Liver (tissue), 8 donors: ENCODE measurements at regions not wholly inside any gene's neighbourhood (a gene's known extent, or its start where the extent isn't known, plus 50 kb on each side); places are given as distances from the start of the nearest gene placed in this dataset.
"Not testable (repeated sequence)": the region's sequence is repeated elsewhere in the genome, so short reads cannot be mapped to it uniquely, and the experiment has no call there.

ENCODE experiments used
- DNase-seq: peaks from one replicate; pipeline ENCODE4 v3.0.0-alpha.2; 2017; ENCODE audit warnings: low spot score
- H3K27ac ChIP-seq, 2 donors: one replicate each; pipeline ENCODE4 v1.7.0; 2013; ENCODE audit warnings: inconsistent platforms in 2 of 2, low read length in 2 of 2, control low read depth in 1 of 2, low read depth in 1 of 2, mild to moderate bottlenecking in 1 of 2
- H3K27me3 ChIP-seq, 4 donors: one replicate each; pipeline versions ENCODE4 v1.6.1 to v1.7.0; 2013; ENCODE audit warnings: low read length in 3 of 4, inconsistent platforms in 1 of 4, mild to moderate bottlenecking in 1 of 4, moderate library complexity in 1 of 4; ENCODE audit not compliant: control insufficient read depth in 4 of 4, insufficient read depth in 4 of 4
- H3K36me3 ChIP-seq, 4 donors: one replicate each; pipeline versions ENCODE4 v1.6.1 to v1.7.0; 2013; ENCODE audit warnings: low read length in 3 of 4, mild to moderate bottlenecking in 3 of 4, low read depth in 1 of 4, moderate library complexity in 1 of 4; ENCODE audit not compliant: control insufficient read depth in 4 of 4, insufficient read depth in 3 of 4
- H3K4me1 ChIP-seq, 4 donors: one replicate each; pipeline versions ENCODE4 v1.6.1 to v1.7.0; 2013; ENCODE audit warnings: low read length in 3 of 4, mild to moderate bottlenecking in 3 of 4, moderate library complexity in 1 of 4; ENCODE audit not compliant: control insufficient read depth in 4 of 4, insufficient read depth in 4 of 4
- H3K4me3 ChIP-seq, 3 donors: one replicate each; pipeline versions ENCODE4 v1.6.1 to v1.7.0; 2013; ENCODE audit warnings: low read length in 3 of 3, control low read depth in 1 of 3, low read depth in 1 of 3, mild to moderate bottlenecking in 1 of 3
- H3K9ac ChIP-seq, 2 donors: one replicate each; pipeline ENCODE4 v1.7.0; 2013; ENCODE audit warnings: low read length in 2 of 2, mild to moderate bottlenecking in 2 of 2, moderate library complexity in 2 of 2, control low read depth in 1 of 2, low read depth in 1 of 2
- H3K9me3 ChIP-seq, 4 donors: one replicate each; pipeline versions ENCODE4 v1.6.1 to v1.7.0; 2013; ENCODE audit warnings: low read length in 3 of 4; ENCODE audit not compliant: control insufficient read depth in 4 of 4
- EGR1 ChIP-seq, 2 donors: IDR thresholded peaks; 2 replicates each; pipeline ENCODE4 v1.6.1; 2016 to 2018; ENCODE audit warnings: antibody characterized with exemption in 2 of 2, low read depth in 2 of 2
- FOXA1 ChIP-seq: IDR thresholded peaks from 2 replicates; pipeline ENCODE4 v1.6.1; 2016; ENCODE audit warnings: antibody characterized with exemption
- FOXA2 ChIP-seq: IDR thresholded peaks from 2 replicates; pipeline ENCODE4 v1.6.1; 2016; ENCODE audit warnings: antibody characterized with exemption
- GABPA ChIP-seq, 2 donors: IDR thresholded peaks in 1 of 2; conservative IDR thresholded peaks in 1 of 2; 2 replicates each; pipeline ENCODE4 v1.6.1; 2016; ENCODE audit warnings: antibody characterized with exemption in 2 of 2, mild to moderate bottlenecking in 1 of 2, moderate library complexity in 1 of 2
- HNF4A ChIP-seq, 2 donors: conservative IDR thresholded peaks; 2 replicates each; pipeline ENCODE4 v1.6.1; 2016; ENCODE audit warnings: antibody characterized with exemption in 2 of 2, mild to moderate bottlenecking in 2 of 2
- HNF4G ChIP-seq: IDR thresholded peaks from 2 replicates; pipeline ENCODE4 v1.6.1; 2016; ENCODE audit warnings: antibody characterized with exemption
- JUND ChIP-seq, 2 donors: IDR thresholded peaks; 2 replicates each; pipeline ENCODE4 v1.6.1; 2016; ENCODE audit warnings: antibody characterized with exemption in 2 of 2
- NR2F2 ChIP-seq: IDR thresholded peaks from 2 replicates; pipeline ENCODE4 v1.6.1; 2016; ENCODE audit warnings: antibody characterized with exemption
- RAD21 ChIP-seq, 2 donors: IDR thresholded peaks; 2 replicates each; pipeline ENCODE4 v1.6.1; 2016; ENCODE audit warnings: antibody characterized with exemption in 2 of 2, mild to moderate bottlenecking in 2 of 2
- RXRA ChIP-seq, 2 donors: IDR thresholded peaks; 2 replicates each; pipeline ENCODE4 v1.6.1; 2017 to 2018; ENCODE audit warnings: antibody characterized with exemption in 2 of 2, mild to moderate bottlenecking in 1 of 2
- SP1 ChIP-seq: IDR thresholded peaks from 2 replicates; pipeline ENCODE4 v1.6.1; 2018; ENCODE audit warnings: antibody characterized with exemption, mild to moderate bottlenecking
- TAF1 ChIP-seq: conservative IDR thresholded peaks from 2 replicates; pipeline ENCODE4 v1.6.1; 2016; ENCODE audit warnings: antibody characterized with exemption, mild to moderate bottlenecking
- YY1 ChIP-seq: IDR thresholded peaks from 2 replicates; pipeline ENCODE4 v1.6.1; 2016; ENCODE audit warnings: antibody characterized with exemption, mild to moderate bottlenecking
- WGBS: extraction: QIAGEN DNeasy Blood & Tissue Kit; methylation state at CpG from one replicate; pipeline ENCODE4 v1.1.7; 2013; 5-methylcytosine and 5-hydroxymethylcytosine counted together
- TF ChIP-seq, protein P1 (sequence below): IDR thresholded peaks from 2 replicates; pipeline ENCODE4 v1.6.1; 2016; ENCODE audit warnings: antibody characterized with exemption
- TF ChIP-seq, protein P2 (sequence below): IDR thresholded peaks from 2 replicates; pipeline ENCODE4 v1.6.1; 2016; ENCODE audit warnings: antibody characterized with exemption
- TF ChIP-seq, protein P3 (sequence below): fragments of 150-350 bp; IDR thresholded peaks from 2 replicates; pipeline ENCODE4 v1.5.1; 2017; ENCODE audit warnings: improper control_type of control experiment, low read depth, low read length; ENCODE audit not compliant: missing input control
- TF ChIP-seq, protein P4 (sequence below): IDR thresholded peaks from 2 replicates; pipeline ENCODE4 v1.6.1; 2016; ENCODE audit warnings: antibody characterized with exemption, mild to moderate bottlenecking
- TF ChIP-seq, protein P5 (sequence below): IDR thresholded peaks from 2 replicates; pipeline ENCODE4 v1.6.1; 2016; ENCODE audit warnings: antibody characterized with exemption
- donor health status: healthy.
- donor health status: healthy.
- donor health status: healthy.
- donor health status: healthy.
- donor health status: healthy.

DNA sequence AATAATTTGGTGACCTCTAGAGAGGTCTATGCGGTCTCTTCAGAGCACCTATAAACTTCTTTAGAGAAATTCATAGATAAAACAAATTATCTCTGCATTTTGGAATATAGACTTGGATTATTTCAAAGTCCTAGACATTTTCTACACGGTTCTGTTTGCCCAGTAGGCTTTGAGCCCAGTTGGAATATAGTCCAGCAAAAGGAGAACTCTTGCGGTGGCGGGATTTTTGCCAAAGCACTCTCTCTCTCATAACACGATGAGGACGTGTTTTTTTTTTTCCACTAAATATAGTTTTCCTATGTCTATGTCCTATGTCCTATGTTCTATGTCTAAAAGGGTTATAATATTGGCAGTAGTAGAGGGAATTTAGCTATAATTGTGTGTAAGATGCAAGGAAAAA lies 164.9 kb upstream of the AGR3 start:
- no peak overlapping the region for H3K4me3 ChIP-seq
- no peaks in the 10 kb centered on the region for H3K36me3 ChIP-seq
- H3K4me1 ChIP-seq = peaks cover 0 to 3% (median under 1%) of the 10 kb centered on the region in 4 donors
- no peak overlapping the region for H3K27ac ChIP-seq
- H3K9me3 ChIP-seq = no peaks in the 10 kb centered on the region
- 40% methylated on average over 6 of the region's 6 CpGs for WGBS
- H3K27me3 ChIP-seq = no peaks in the 10 kb centered on the region
- DNase-seq = no peak
- no peak for TF ChIP-seq NR2F2
- TF ChIP-seq TAF1 = no peak
- TF ChIP-seq SP1 = peak; percentile 7
- no peak for TF ChIP-seq HNF4G
- peak; percentile 71 to 72 for TF ChIP-seq HNF4A (conservative IDR thresholded peaks at IDR 0.05)
- TF ChIP-seq, protein P1, sequence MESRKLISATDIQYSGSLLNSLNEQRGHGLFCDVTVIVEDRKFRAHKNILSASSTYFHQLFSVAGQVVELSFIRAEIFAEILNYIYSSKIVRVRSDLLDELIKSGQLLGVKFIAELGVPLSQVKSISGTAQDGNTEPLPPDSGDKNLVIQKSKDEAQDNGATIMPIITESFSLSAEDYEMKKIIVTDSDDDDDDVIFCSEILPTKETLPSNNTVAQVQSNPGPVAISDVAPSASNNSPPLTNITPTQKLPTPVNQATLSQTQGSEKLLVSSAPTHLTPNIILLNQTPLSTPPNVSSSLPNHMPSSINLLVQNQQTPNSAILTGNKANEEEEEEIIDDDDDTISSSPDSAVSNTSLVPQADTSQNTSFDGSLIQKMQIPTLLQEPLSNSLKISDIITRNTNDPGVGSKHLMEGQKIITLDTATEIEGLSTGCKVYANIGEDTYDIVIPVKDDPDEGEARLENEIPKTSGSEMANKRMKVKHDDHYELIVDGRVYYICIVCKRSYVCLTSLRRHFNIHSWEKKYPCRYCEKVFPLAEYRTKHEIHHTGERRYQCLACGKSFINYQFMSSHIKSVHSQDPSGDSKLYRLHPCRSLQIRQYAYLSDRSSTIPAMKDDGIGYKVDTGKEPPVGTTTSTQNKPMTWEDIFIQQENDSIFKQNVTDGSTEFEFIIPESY = peak; percentile 22
- TF ChIP-seq EGR1 (IDR thresholded peaks at IDR 0.05; ENCODE audit: low read depth in 2 of 2) = no peak
- peak in 1 of 2 donors; percentile 18 for TF ChIP-seq RXRA (IDR thresholded peaks at IDR 0.05)
- peak; percentile 15 to 61 for TF ChIP-seq RAD21 (IDR thresholded peaks at IDR 0.05)
- no peak for TF ChIP-seq FOXA2
- TF ChIP-seq, protein P2, sequence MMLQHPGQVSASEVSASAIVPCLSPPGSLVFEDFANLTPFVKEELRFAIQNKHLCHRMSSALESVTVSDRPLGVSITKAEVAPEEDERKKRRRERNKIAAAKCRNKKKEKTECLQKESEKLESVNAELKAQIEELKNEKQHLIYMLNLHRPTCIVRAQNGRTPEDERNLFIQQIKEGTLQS = no peak
- TF ChIP-seq FOXA1 = no peak
- TF ChIP-seq, protein P3, sequence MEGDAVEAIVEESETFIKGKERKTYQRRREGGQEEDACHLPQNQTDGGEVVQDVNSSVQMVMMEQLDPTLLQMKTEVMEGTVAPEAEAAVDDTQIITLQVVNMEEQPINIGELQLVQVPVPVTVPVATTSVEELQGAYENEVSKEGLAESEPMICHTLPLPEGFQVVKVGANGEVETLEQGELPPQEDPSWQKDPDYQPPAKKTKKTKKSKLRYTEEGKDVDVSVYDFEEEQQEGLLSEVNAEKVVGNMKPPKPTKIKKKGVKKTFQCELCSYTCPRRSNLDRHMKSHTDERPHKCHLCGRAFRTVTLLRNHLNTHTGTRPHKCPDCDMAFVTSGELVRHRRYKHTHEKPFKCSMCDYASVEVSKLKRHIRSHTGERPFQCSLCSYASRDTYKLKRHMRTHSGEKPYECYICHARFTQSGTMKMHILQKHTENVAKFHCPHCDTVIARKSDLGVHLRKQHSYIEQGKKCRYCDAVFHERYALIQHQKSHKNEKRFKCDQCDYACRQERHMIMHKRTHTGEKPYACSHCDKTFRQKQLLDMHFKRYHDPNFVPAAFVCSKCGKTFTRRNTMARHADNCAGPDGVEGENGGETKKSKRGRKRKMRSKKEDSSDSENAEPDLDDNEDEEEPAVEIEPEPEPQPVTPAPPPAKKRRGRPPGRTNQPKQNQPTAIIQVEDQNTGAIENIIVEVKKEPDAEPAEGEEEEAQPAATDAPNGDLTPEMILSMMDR = no peak
- no peak for TF ChIP-seq JUND (IDR thresholded peaks at IDR 0.05)
- TF ChIP-seq YY1 = peak; percentile 38
- TF ChIP-seq, protein P4, sequence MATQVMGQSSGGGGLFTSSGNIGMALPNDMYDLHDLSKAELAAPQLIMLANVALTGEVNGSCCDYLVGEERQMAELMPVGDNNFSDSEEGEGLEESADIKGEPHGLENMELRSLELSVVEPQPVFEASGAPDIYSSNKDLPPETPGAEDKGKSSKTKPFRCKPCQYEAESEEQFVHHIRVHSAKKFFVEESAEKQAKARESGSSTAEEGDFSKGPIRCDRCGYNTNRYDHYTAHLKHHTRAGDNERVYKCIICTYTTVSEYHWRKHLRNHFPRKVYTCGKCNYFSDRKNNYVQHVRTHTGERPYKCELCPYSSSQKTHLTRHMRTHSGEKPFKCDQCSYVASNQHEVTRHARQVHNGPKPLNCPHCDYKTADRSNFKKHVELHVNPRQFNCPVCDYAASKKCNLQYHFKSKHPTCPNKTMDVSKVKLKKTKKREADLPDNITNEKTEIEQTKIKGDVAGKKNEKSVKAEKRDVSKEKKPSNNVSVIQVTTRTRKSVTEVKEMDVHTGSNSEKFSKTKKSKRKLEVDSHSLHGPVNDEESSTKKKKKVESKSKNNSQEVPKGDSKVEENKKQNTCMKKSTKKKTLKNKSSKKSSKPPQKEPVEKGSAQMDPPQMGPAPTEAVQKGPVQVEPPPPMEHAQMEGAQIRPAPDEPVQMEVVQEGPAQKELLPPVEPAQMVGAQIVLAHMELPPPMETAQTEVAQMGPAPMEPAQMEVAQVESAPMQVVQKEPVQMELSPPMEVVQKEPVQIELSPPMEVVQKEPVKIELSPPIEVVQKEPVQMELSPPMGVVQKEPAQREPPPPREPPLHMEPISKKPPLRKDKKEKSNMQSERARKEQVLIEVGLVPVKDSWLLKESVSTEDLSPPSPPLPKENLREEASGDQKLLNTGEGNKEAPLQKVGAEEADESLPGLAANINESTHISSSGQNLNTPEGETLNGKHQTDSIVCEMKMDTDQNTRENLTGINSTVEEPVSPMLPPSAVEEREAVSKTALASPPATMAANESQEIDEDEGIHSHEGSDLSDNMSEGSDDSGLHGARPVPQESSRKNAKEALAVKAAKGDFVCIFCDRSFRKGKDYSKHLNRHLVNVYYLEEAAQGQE = no peak
- TF ChIP-seq, protein P5, sequence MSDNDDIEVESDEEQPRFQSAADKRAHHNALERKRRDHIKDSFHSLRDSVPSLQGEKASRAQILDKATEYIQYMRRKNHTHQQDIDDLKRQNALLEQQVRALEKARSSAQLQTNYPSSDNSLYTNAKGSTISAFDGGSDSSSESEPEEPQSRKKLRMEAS = no peak
- TF ChIP-seq GABPA (IDR thresholded peaks at IDR 0.05 in 1 of 2, conservative IDR thresholded peaks at IDR 0.05 in 1 of 2) = no peak
- H3K9ac ChIP-seq = no peak overlapping the region

DNA sequence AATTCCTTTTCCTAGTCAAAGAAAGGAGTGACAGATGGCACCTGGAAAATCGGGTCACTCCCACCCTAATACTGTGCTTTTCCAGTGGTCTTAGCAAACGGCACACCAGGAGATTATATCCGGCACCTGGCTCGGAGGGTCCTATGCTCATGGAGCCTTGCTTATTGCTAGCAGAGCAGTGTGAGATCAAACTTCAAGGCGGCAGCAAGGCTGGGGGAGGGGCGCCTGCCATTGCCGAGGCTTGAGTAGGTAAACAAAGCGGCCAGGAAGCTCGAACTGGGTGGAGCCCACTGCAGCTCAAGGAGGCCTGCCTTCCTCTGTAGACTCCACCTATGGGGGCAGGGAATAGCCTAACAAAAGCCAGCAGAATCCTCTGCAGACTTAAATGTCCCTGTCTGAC lies 171.4 kb upstream of the AGR3 start:
- not testable (repeated sequence) for H3K27ac ChIP-seq, H3K4me3 ChIP-seq, H3K4me1 ChIP-seq, H3K9ac ChIP-seq, H3K27me3 ChIP-seq, DNase-seq, H3K36me3 ChIP-seq, H3K9me3 ChIP-seq
- WGBS = 89% methylated on average over 9 of the region's 9 CpGs
